ENCODE measurements at regions not wholly inside any gene's neighbourhood (a gene's known extent, or its start where the extent isn't known, plus 50 kb on each side); places are given as distances from the start of the nearest gene placed in this dataset.

DNA sequence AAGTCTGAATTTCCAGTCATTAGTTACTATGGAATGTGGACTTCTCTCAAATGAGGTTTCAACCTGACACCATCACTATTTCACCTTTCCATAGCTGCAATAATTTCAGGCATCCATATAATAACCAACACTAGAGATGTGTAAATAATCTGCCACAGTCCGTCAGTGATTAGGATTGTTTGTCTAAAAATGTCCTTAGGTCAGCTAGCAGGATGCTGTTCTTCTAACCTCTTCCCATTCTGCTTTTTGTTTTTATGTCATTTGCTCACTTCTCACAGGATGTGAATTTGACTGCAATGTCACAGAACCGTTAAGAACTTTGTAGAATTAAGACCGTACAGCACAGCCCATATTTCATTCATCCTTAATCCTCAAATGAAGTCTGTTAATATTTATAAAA, 166.4 kb upstream of the RASA1 start:
- Histone ChIP-seq H3K27me3 (ENCODE audit: control insufficient read depth, insufficient read depth, low read length) (no peaks in the 10 kb centered on the region), H3K4me3 (replicated peaks in 1 of 4; ENCODE audit: control extremely low read depth in 1 of 4, insufficient read depth in 1 of 4, low read depth in 3 of 4, low read length in 4 of 4) (no peak overlapping the region), H3K9me3 (ENCODE audit: control insufficient read depth, insufficient read depth, low read depth, low read length) (no peaks in the 10 kb centered on the region), H4K20me1 (ENCODE audit: control insufficient read depth, extremely low read depth, insufficient read depth, low read length) (no peaks in the 10 kb centered on the region), H3K4me1 (ENCODE audit: control insufficient read depth, extremely low read depth, insufficient read depth, low read length) (no peaks in the 10 kb centered on the region), H3K79me2 (ENCODE audit: control insufficient read depth, insufficient read depth, low read length) (no peaks in the 10 kb centered on the region), H3K36me3 (ENCODE audit: control insufficient read depth, insufficient read depth, low read length) (no peaks in the 10 kb centered on the region), H3K9ac (ENCODE audit: insufficient read depth, low read length) (no peak overlapping the region), H2AFZ (ENCODE audit: low read length) (peak overlapping the region; percentile 62), H3K27ac (ENCODE audit: insufficient read depth, low read length) (no peak overlapping the region), H3K4me2 (ENCODE audit: extremely low read depth, insufficient read depth, low read length) (no peak overlapping the region)
- DNase-seq (ENCODE audit: low read depth in 2 of 2): no peak
- TF ChIP-seq CTCF (conservative IDR thresholded peaks at IDR 0.05 in 1 of 2, IDR thresholded peaks at IDR 0.05 in 1 of 2; ENCODE audit: low read depth in 1 of 2, low read length in 2 of 2) (no peak), EZH2 (IDR thresholded peaks at IDR 0.05; ENCODE audit: low read length, missing control alignments) (no peak)

DNA sequence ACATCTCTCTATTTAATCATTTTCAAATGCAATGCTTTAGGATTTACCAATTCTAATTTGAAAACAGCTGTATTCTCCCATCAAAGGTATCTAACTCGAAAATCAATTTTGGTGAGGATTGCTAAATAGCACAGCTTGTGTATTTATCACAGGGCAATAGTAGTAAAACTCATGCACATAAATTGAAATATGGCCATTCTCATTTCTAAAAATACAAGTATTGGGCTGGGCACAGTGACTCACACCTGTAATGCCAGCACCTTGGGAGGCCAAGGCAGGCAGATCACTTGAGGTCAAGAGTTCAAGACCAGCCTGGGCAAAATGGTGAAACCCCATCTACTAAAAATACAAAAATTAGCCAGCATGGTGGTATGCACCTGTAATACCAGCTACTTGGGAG, 164.8 kb upstream of the RASA1 start:
- Histone ChIP-seq H3K9me3 (ENCODE audit: control insufficient read depth, insufficient read depth, low read depth, low read length) (no peaks in the 10 kb centered on the region), H3K27ac (ENCODE audit: insufficient read depth, low read length) (no peak overlapping the region), H3K79me2 (ENCODE audit: control insufficient read depth, insufficient read depth, low read length) (no peaks in the 10 kb centered on the region), H3K4me2 (ENCODE audit: extremely low read depth, insufficient read depth, low read length) (no peak overlapping the region), H3K4me3 (replicated peaks in 1 of 4; ENCODE audit: control extremely low read depth in 1 of 4, insufficient read depth in 1 of 4, low read depth in 3 of 4, low read length in 4 of 4) (no peak overlapping the region), H3K9ac (ENCODE audit: insufficient read depth, low read length) (no peak overlapping the region), H2AFZ (ENCODE audit: low read length) (no peak overlapping the region), H3K36me3 (ENCODE audit: control insufficient read depth, insufficient read depth, low read length) (no peaks in the 10 kb centered on the region), H3K4me1 (ENCODE audit: control insufficient read depth, extremely low read depth, insufficient read depth, low read length) (no peaks in the 10 kb centered on the region), H3K27me3 (ENCODE audit: control insufficient read depth, insufficient read depth, low read length) (no peaks in the 10 kb centered on the region), H4K20me1 (ENCODE audit: control insufficient read depth, extremely low read depth, insufficient read depth, low read length) (no peaks in the 10 kb centered on the region)
- DNase-seq (ENCODE audit: low read depth in 2 of 2): no peak
- TF ChIP-seq CTCF (conservative IDR thresholded peaks at IDR 0.05 in 1 of 2, IDR thresholded peaks at IDR 0.05 in 1 of 2; ENCODE audit: low read depth in 1 of 2, low read length in 2 of 2) (no peak), EZH2 (IDR thresholded peaks at IDR 0.05; ENCODE audit: low read length, missing control alignments) (no peak)

DNA sequence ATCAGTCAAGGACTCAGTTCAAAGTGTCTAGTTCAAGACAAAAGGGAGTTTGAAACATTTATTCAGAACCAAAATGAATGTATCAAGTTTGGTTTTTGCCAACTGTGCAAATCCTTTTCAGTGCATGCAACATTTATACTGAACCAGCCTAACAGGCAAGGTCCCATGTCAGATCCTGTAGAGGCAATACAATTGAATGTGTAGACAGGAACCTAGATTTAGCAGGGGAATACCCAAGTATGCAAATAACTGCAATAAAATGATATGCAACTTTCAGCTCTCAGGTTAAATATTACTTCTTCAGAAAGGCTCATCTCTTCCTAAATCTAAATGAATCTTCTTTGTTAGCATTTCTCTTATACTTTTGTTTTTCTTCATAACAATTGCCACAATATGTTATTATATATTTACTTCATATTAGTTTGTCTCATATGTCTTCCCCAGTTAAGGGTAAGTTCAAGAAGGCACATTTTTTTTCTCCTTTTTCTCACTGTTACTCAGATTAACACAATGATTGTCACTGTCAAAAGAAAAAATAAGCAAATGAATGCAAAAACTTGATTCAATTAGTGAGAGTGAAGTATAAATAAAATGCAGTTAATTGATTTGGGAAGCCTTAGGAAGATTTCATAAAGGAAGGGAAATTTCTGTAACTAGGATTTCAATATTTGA, 163.9 kb upstream of the RASA1 start:
- no peak overlapping the region for H3K9ac ChIP-seq (ENCODE audit: insufficient read depth, low read length)
- H3K36me3 ChIP-seq (ENCODE audit: control insufficient read depth, insufficient read depth, low read length): no peaks in the 10 kb centered on the region
- no peaks in the 10 kb centered on the region for H3K4me1 ChIP-seq (ENCODE audit: control insufficient read depth, extremely low read depth, insufficient read depth, low read length)
- no peak for DNase-seq (ENCODE audit: low read depth in 2 of 2)
- H2AFZ ChIP-seq (ENCODE audit: low read length): no peak overlapping the region
- no peaks in the 10 kb centered on the region for H4K20me1 ChIP-seq (ENCODE audit: control insufficient read depth, extremely low read depth, insufficient read depth, low read length)
- no peak for TF ChIP-seq EZH2 (IDR thresholded peaks at IDR 0.05; ENCODE audit: low read length, missing control alignments)
- TF ChIP-seq CTCF (conservative IDR thresholded peaks at IDR 0.05 in 1 of 2, IDR thresholded peaks at IDR 0.05 in 1 of 2; ENCODE audit: low read depth in 1 of 2, low read length in 2 of 2): no peak
- no peaks in the 10 kb centered on the region for H3K9me3 ChIP-seq (ENCODE audit: control insufficient read depth, insufficient read depth, low read depth, low read length)
- H3K27ac ChIP-seq (ENCODE audit: insufficient read depth, low read length): no peak overlapping the region
- H3K4me2 ChIP-seq (ENCODE audit: extremely low read depth, insufficient read depth, low read length): no peak overlapping the region
- no peaks in the 10 kb centered on the region for H3K79me2 ChIP-seq (ENCODE audit: control insufficient read depth, insufficient read depth, low read length)
- H3K27me3 ChIP-seq (ENCODE audit: control insufficient read depth, insufficient read depth, low read length): no peaks in the 10 kb centered on the region
- H3K4me3 ChIP-seq (replicated peaks in 1 of 4; ENCODE audit: control extremely low read depth in 1 of 4, insufficient read depth in 1 of 4, low read depth in 3 of 4, low read length in 4 of 4): no peak overlapping the region
